Astrocyte of the cerebellum (primary cell): ENCODE measurements at regions not wholly inside any gene's neighbourhood (a gene's known extent, or its start where the extent isn't known, plus 50 kb on each side); places are given as distances from the start of the nearest gene placed in this dataset.

Experiments used
- DNase-seq: peaks from one replicate; pipeline ENCODE4 v3.0.0-alpha.2; 2011; ENCODE audit warnings: low read depth
- H3K4me3 ChIP-seq: 2 replicates; pipeline ENCODE4 v1.5.1; 2011; ENCODE audit warnings: mild to moderate bottlenecking, low read depth, low read length, moderate library complexity
- in situ Hi-C: cut with HindIII; loops from 2 replicates; pipeline ENCODE4 v1.10.0; 2017; ENCODE audit warnings: low sequenced_read_pairs
- TF ChIP-seq, protein P1 (sequence below): IDR thresholded peaks from 2 replicates; pipeline ENCODE4 v1.5.1; 2012; ENCODE audit warnings: low read length, low read depth, moderate library complexity, mild to moderate bottlenecking; ENCODE audit errors: missing control alignments

DNA sequence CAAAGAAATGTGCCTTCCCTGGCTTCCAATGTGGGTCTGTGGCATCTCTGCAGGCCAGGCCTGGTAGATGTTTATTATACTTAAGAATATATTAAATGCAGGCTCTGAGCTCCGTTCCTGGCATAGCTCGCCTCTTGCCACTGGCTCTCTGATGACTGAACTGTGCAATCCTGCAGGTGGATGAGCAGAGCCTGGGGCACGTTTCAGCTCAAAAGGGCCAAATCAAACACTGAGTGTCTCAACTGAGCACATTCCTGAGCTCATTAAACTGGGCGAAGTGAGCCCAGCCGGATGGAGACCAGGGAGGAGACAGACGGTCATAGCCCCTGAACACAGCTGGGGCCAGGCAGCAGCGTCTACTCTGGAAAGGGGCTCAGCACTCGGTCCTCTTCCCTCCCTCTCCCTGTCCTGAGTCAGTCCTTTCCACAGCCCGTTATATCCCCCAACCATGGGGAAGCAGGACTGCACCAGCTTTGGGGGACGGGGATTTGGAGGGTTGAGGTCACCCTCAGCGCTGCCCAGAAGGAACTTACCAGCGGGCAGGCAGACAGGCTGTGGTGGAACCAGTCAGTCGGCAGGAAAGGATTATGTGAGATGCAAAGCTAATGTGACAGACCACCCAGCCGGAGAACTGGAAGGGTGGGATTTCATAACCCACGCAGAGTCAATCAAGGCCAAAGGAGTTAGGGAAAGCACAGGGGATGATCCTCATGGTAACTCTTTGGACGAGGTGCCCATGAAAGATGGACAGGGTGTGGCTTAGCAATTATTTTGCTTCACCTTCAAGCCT lies 77.4 kb upstream of the ANKRD34C start:
- DNase-seq, result no peak
- in situ Hi-C loops, result no loop called here
- TF ChIP-seq, protein P1, sequence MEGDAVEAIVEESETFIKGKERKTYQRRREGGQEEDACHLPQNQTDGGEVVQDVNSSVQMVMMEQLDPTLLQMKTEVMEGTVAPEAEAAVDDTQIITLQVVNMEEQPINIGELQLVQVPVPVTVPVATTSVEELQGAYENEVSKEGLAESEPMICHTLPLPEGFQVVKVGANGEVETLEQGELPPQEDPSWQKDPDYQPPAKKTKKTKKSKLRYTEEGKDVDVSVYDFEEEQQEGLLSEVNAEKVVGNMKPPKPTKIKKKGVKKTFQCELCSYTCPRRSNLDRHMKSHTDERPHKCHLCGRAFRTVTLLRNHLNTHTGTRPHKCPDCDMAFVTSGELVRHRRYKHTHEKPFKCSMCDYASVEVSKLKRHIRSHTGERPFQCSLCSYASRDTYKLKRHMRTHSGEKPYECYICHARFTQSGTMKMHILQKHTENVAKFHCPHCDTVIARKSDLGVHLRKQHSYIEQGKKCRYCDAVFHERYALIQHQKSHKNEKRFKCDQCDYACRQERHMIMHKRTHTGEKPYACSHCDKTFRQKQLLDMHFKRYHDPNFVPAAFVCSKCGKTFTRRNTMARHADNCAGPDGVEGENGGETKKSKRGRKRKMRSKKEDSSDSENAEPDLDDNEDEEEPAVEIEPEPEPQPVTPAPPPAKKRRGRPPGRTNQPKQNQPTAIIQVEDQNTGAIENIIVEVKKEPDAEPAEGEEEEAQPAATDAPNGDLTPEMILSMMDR, result no peak
- no peak overlapping the region for H3K4me3 ChIP-seq

DNA sequence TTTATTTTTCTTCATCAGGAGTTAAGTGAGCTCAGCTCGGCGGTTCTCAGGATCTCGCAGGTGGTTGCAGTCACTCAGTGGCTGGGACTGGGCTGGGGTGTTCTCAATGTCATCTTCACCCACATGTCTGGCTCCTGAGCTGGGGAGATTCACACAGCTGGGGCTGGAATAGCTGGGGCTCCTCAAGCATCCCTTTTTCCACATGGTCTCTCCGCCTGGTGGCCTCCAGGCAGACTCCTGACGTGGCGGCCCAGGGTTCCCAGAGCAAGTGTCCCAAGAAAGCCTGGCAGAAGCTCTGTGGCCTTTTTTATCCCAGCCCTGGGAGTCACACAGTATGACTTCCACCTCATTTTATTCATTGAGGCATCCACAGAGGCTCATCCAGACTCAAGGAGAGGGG lies 84.1 kb upstream of the ANKRD34C start:
- DNase-seq, result no peak
- TF ChIP-seq, protein P1, result no peak
- in situ Hi-C loops, result loop anchor here (25.0 kb wide), 1 partner anchor 311 kb away; no protein-coding TSS in a partner anchor
- H3K4me3 ChIP-seq, result no peak overlapping the region

DNA sequence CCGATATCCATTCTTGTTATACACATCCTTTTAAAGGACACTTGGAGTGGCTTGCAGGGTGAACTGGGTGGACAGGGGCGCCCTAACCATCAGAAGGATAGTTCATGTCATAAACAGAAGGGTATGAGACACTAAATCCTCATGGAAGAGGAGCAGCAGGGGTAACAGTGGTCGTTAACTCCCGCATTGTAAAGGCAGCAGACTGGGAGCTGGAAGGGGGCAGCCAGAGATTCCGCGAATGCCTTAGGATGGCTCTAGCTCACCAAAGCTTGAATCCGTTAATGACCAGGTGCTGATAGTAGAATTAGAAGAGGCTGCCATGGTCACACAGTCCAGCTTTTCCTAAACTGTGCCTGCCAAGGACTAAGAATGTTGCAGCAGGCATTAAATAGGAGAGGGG lies 85.2 kb upstream of the ANKRD34C start:
- in situ Hi-C loops, result loop anchor here (25.0 kb wide), 1 partner anchor 310 kb away; no protein-coding TSS in a partner anchor
- H3K4me3 ChIP-seq, result no peak overlapping the region
- TF ChIP-seq, protein P1, result no peak
- DNase-seq, result no peak

DNA sequence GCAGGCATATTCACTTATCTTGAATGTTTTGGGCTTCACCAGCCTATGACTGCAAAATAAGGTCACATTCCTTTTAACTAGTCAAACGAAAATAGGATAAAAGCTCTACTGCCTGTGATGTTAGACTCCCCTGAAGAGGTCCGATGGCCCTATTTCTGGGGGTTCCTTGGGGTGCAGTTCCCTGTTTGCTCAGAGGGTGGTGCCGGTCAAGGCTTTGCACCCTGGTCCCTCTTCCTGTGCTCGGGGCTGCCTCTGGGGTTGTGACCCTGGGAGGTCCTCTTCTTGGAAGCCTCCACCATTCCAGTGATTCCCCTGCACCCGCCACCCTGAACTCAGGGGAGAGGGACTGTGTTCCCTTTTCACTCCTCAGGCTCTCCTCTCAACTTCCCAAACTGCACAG lies 86.7 kb upstream of the ANKRD34C start:
- TF ChIP-seq, protein P1, result no peak
- no peak for DNase-seq
- in situ Hi-C loops, result loop anchor here (25.0 kb wide), 1 partner anchor 309 kb away; no protein-coding TSS in a partner anchor
- H3K4me3 ChIP-seq, result no peak overlapping the region

DNA sequence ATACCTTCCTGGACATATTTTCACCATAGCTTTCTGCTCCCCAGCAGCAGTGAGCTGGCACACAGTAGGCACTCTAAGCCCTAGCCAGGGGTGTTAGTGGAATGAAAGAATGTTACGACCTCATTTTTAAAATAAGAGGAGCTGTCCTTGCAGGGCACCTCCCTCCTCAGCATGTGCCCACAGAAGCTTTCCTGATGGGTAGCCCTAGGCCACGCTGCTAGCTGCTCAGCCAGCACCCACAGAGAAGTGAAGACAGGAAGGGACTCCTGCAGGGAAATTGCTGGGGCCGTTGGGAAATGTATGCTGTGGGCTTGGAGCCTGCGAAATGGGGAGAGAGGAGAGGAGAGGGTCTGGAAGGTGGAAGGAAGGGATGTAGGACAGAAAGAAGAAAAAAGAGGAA lies 87.3 kb upstream of the ANKRD34C start:
- H3K4me3 ChIP-seq, result no peak overlapping the region
- TF ChIP-seq, protein P1, result no peak
- in situ Hi-C loops, result loop anchor here (25.0 kb wide), 1 partner anchor 308 kb away; no protein-coding TSS in a partner anchor
- no peak for DNase-seq

DNA sequence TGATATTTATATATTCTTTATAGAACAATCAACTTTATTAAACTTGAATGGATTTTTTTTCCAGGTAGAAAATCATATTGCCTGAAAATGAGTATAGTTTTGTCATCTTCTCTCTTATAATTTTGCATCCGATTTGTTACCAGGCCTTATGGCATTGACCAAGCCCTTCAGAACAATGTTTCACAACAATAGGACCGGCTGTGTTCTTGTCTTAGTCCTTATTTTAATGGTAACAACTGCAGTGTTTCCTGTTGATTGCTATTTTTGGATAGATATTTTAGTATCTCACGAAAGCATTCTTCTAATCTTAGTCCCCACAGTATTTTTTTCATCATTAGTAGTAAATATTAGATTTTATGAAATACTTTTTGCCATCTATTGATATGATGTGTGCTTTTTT lies 88.1 kb upstream of the ANKRD34C start:
- TF ChIP-seq, protein P1, result no peak
- DNase-seq, result no peak
- H3K4me3 ChIP-seq, result no peak overlapping the region
- in situ Hi-C loops, result loop anchor here (25.0 kb wide), 1 partner anchor 307 kb away; no protein-coding TSS in a partner anchor
